ENCODE measurements at regions not wholly inside any gene's neighbourhood (a gene's known extent, or its start where the extent isn't known, plus 50 kb on each side); places are given as distances from the start of the nearest gene placed in this dataset.

DNA sequence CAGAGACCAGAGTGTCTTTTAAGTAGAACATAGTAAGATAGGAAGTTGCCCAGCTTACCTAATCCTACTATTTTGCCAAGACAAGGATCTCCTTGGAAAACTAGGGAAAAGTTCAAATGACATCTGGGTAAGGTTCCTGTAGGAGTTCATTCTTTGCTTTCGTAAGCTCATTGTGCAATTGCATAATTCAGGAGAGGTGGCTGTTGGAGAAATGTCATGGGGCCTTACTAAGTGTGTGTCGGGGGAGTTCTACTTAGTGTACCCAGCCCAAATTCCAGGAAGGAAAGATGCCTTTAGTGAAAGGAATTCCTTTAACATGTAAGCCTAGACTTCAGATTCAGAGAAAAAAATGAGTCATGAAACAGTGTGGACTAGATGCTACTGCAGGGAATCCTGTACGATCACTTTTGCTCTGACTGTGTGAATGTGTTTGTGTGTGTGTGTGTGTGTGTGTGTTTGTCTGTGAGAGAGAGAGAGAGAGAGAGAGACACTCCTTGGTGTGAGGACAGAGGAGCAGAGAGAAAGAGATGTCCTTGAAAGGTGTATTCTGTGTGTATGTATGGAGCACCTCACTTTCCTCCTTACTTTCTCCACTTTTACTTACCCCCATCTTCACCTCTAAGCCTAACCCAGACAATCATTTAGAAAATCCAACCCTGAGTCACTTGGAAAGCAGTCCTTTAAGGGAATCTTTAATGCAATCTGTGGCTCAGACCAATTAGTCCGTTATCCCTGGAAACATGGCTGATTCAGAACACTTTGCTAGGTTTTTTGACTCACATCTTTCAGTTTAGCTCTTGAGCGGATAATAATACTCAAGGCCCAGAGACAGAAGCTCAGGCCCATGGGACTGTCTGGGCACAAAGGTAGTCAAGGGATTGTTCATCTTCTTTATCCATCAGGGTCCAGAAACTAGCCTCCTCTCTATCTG is 114.5 kb upstream of the ACSL4 start:
- TF ChIP-seq TAF1 (IDR thresholded peaks at IDR 0.05; ENCODE audit: borderline replicate concordance, low read depth, low read length) = no peak
- TF ChIP-seq POLR2AphosphoS5 (IDR thresholded peaks at IDR 0.05; ENCODE audit: low read depth, low read length) = no peak

Measured in GM12892 (cell line).